ENCODE measurements at regions not wholly inside any gene's neighbourhood (a gene's known extent, or its start where the extent isn't known, plus 50 kb on each side); places are given as distances from the start of the nearest gene placed in this dataset.

DNA sequence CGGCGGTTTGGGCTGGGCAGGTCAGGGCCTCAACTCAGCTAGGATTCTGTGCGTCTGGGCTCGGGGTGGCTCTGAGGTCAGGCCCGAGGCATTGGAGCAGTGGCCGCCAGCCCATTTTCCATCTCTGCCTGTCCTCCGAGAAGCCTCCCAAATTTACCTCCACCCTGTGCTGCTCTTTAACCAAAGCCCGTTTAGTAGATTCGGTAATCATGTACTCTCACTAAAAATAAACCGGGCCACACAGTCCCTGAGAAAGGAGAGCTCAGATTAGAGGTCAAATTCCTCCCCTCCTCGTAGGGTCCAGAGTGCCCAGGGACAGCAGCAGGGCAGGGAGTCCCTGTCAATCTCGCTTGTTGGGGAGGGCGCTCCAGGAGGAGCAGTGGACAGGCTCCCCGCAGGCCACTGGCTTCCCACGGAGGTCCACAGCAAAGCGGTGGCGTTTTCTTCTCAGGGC is 88.7 kb upstream of the CHST15 start:
- DNase-seq (no peak), ATAC-seq (no peak)
- Histone ChIP-seq H3K4me3 (ENCODE audit: low read length) (no peak overlapping the region), H3K4me1 (ENCODE audit: control insufficient read depth, insufficient read depth, low read length) (no peaks in the 10 kb centered on the region), H3K27ac (ENCODE audit: low read length) (no peak overlapping the region), H3K9me3 (ENCODE audit: control insufficient read depth, insufficient read depth, low read length) (no peaks in the 10 kb centered on the region), H3K36me3 (ENCODE audit: control insufficient read depth, insufficient read depth, low read length) (no peaks in the 10 kb centered on the region), H3K27me3 (ENCODE audit: control insufficient read depth, insufficient read depth, low read length) (no peaks in the 10 kb centered on the region)
- Mint-ChIP-seq H3K4me1 (no peaks in the 10 kb centered on the region), H3K9me3 (no peaks in the 10 kb centered on the region), H3K4me3 (no peak overlapping the region), H3K36me3 (no peaks in the 10 kb centered on the region), H3K27me3 (ENCODE audit: low read depth in 2 of 2) (peaks cover under 1 to 3% of the 10 kb centered on the region in 2 donors), H3K27ac (no peak overlapping the region)
- 92% methylated on average over 17 of the region's 17 CpGs for WGBS (ENCODE audit: insufficient coverage)
- intact Hi-C loops (cut with micrococcal nuclease), result no loop called here
- TF ChIP-seq, protein P1, sequence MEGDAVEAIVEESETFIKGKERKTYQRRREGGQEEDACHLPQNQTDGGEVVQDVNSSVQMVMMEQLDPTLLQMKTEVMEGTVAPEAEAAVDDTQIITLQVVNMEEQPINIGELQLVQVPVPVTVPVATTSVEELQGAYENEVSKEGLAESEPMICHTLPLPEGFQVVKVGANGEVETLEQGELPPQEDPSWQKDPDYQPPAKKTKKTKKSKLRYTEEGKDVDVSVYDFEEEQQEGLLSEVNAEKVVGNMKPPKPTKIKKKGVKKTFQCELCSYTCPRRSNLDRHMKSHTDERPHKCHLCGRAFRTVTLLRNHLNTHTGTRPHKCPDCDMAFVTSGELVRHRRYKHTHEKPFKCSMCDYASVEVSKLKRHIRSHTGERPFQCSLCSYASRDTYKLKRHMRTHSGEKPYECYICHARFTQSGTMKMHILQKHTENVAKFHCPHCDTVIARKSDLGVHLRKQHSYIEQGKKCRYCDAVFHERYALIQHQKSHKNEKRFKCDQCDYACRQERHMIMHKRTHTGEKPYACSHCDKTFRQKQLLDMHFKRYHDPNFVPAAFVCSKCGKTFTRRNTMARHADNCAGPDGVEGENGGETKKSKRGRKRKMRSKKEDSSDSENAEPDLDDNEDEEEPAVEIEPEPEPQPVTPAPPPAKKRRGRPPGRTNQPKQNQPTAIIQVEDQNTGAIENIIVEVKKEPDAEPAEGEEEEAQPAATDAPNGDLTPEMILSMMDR (IDR thresholded peaks at IDR 0.05), result no peak

DNA sequence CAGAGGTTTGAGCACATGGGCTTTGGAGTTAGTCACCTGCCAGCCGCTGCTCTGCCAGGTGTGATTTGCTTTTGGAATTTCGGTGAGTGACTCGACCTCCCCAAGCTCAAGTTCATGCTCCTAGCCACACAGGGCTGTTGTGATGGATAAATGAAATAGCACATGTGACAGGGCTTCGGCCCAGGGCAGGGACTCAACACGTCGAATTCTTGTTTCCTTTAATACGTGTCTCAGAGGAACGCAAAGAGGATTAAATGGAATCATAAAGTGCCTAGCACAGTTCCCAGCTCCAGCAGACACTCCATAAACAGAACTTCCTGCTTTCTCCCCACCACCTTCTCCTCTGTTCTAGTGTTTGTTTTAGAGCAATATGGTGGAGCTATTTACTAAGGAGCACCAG is 88.3 kb upstream of the CHST15 start:
- no peaks in the 10 kb centered on the region for H3K4me1 Mint-ChIP-seq
- no peak overlapping the region for H3K4me3 Mint-ChIP-seq

DNA sequence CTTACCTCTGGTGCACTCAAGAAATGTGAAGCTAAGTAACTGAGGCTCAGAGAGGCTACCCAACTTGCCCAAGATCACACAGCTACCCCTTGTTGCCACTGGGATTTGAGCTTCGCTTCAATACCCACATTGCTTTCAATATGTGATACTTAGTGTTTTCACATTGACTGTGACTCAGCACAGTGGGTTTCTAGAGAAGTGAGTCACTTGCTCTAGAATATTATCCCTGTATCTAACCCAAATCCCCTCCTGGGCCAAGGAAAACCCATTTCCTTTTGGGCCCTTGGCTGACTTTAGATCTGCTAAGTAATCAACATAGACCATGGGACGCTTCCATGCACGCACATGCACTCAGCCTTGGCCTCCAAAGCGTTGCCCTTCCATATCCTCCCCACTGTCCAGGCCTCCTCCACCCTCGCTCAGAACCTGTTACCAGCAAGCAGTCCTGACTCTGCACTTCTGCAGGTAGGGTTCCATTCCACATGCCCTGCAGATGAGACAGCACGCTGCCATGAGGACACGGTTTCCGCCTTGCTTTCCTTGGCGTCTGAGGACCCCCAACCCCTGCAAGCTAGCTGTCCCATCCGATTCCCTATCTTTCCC is 87.7 kb upstream of the CHST15 start:
- H3K36me3 ChIP-seq (ENCODE audit: control insufficient read depth, insufficient read depth, low read length), result no peaks in the 10 kb centered on the region

More for the DNA sequence above, 88.3 kb upstream of the CHST15 start:
- ATAC-seq, result no peak
- Histone ChIP-seq H3K36me3 (ENCODE audit: control insufficient read depth, insufficient read depth, low read length) (no peaks in the 10 kb centered on the region), H3K27me3 (ENCODE audit: control insufficient read depth, insufficient read depth, low read length) (no peaks in the 10 kb centered on the region), H3K4me3 (ENCODE audit: low read length) (no peak overlapping the region), H3K9me3 (ENCODE audit: control insufficient read depth, insufficient read depth, low read length) (no peaks in the 10 kb centered on the region), H3K4me1 (ENCODE audit: control insufficient read depth, insufficient read depth, low read length) (no peaks in the 10 kb centered on the region), H3K27ac (ENCODE audit: low read length) (no peak overlapping the region)
- peaks cover 3 to 5% of the 10 kb centered on the region in 2 donors for H3K27me3 Mint-ChIP-seq (ENCODE audit: low read depth in 2 of 2)
- 97% methylated on average over 8 of the region's 8 CpGs for WGBS (ENCODE audit: insufficient coverage)
- TF ChIP-seq, protein P1 (IDR thresholded peaks at IDR 0.05), result no peak
- intact Hi-C loops (cut with micrococcal nuclease), result no loop called here
- no peak overlapping the region for H3K27ac Mint-ChIP-seq
- no peaks in the 10 kb centered on the region for H3K36me3 Mint-ChIP-seq
- H3K9me3 Mint-ChIP-seq, result no peaks in the 10 kb centered on the region
- no peak for DNase-seq

More for the DNA sequence above, 87.7 kb upstream of the CHST15 start:
- Mint-ChIP-seq H3K27ac (no peak overlapping the region), H3K4me3 (no peak overlapping the region), H3K4me1 (peaks cover 2% of the 10 kb centered on the region in 2 donors), H3K27me3 (ENCODE audit: low read depth in 2 of 2) (peaks cover 3 to 7% of the 10 kb centered on the region in 2 donors), H3K9me3 (no peaks in the 10 kb centered on the region), H3K36me3 (no peaks in the 10 kb centered on the region)
- Histone ChIP-seq H3K4me3 (ENCODE audit: low read length) (no peak overlapping the region), H3K4me1 (ENCODE audit: control insufficient read depth, insufficient read depth, low read length) (peaks cover 2% of the 10 kb centered on the region), H3K9me3 (ENCODE audit: control insufficient read depth, insufficient read depth, low read length) (no peaks in the 10 kb centered on the region), H3K27ac (ENCODE audit: low read length) (no peak overlapping the region), H3K27me3 (ENCODE audit: control insufficient read depth, insufficient read depth, low read length) (no peaks in the 10 kb centered on the region)
- TF ChIP-seq, protein P1 (IDR thresholded peaks at IDR 0.05), result no peak
- 89% methylated on average over 10 of the region's 10 CpGs for WGBS (ENCODE audit: insufficient coverage)
- no peak for ATAC-seq
- no peak for DNase-seq
- intact Hi-C loops (cut with micrococcal nuclease), result no loop called here
